SK-N-SH (cell line): ENCODE measurements at regions not wholly inside any gene's neighbourhood (a gene's known extent, or its start where the extent isn't known, plus 50 kb on each side); places are given as distances from the start of the nearest gene placed in this dataset.

Experiments
- CTCF ChIA-PET: fragments of 300-600, 350-600 bp; formaldehyde crosslinking; extraction: SDS; loops from one replicate; lab custom pipeline; 2021; lab: Yijun Ruan, JAX
- POLR2A ChIA-PET: fragments of 350-600 bp; sonication (Branson Sonifier 250); formaldehyde crosslinking; extraction: SDS; loops from one replicate; lab custom pipeline; 2020; ENCODE audit warnings: antibody characterized with exemption, inconsistent platforms; lab: Yijun Ruan, JAX
- DNase-seq: peaks from one replicate; pipeline ENCODE4 v3.0.0; 2012
- H2AFZ ChIP-seq: fragments of 200-600 bp; sonication (generic); 2 replicates; pipeline ENCODE4 v1.8.1; 2016; ENCODE audit warnings: antibody characterized with exemption, mild to moderate bottlenecking, low read depth
- H3F3A ChIP-seq: fragments of 200-600 bp; sonication (generic); replicated peaks from 2 replicates; pipeline ENCODE3; 2016; ENCODE audit warnings: antibody characterized with exemption, mild to moderate bottlenecking; ENCODE audit not compliant: insufficient read depth
- H3K27ac ChIP-seq, 2 experiments: fragments of 200-500 bp in 1 of 2; fragments of 200-600 bp in 1 of 2; sonication (Bioruptor generic) in 1 of 2; sonication (generic), shearing (Covaris generic) in 1 of 2; 2 replicates each; pipeline versions ENCODE4 v1.5.1 to v1.6.1; 2014 to 2016; ENCODE audit warnings: low read depth in 2 of 2, inconsistent platforms in 1 of 2, low read length in 1 of 2, mild to moderate bottlenecking in 1 of 2, mixed read lengths in 1 of 2
- H3K27me3 ChIP-seq: fragments of 200-600 bp; sonication (generic), shearing (Covaris generic); 2 replicates; pipeline ENCODE4 v1.6.1; 2016; ENCODE audit warnings: mixed run types; ENCODE audit not compliant: insufficient read depth
- H3K36me3 ChIP-seq, 2 experiments: fragments of 200-500 bp in 1 of 2; fragments of 200-600 bp in 1 of 2; sonication (Bioruptor generic) in 1 of 2; sonication (generic) in 1 of 2; replicated peaks in 1 of 2; 2 replicates each; pipeline versions ENCODE3 to v1.5.1; 2014 to 2016; ENCODE audit warnings: low read length in 1 of 2, mild to moderate bottlenecking in 1 of 2; ENCODE audit not compliant: insufficient read depth in 2 of 2, control insufficient read depth in 1 of 2
- H3K4me1 ChIP-seq, 2 experiments: fragments of 200-500 bp in 1 of 2; fragments of 200-600 bp in 1 of 2; sonication (Bioruptor generic) in 1 of 2; sonication (generic), shearing (Covaris generic) in 1 of 2; 2 replicates each; pipeline versions ENCODE4 v1.5.1 to v1.6.1; 2014 to 2016; ENCODE audit warnings: low read depth in 1 of 2, low read length in 1 of 2, mixed run types in 1 of 2; ENCODE audit not compliant: insufficient read depth in 2 of 2, control insufficient read depth in 1 of 2
- H3K4me2 ChIP-seq: fragments of 200-600 bp; sonication (generic), shearing (Covaris generic); 2 replicates; pipeline ENCODE4 v1.6.1; 2017; ENCODE audit warnings: mixed run types
- H3K4me3 ChIP-seq, 2 experiments: fragments of 200-500 bp in 1 of 2; fragments of 200-600 bp in 1 of 2; sonication (Bioruptor generic) in 1 of 2; sonication (generic), shearing (Covaris generic) in 1 of 2; 2 replicates each; pipeline versions ENCODE4 v1.5.1 to v1.8.1; 2014 to 2016; ENCODE audit warnings: low read depth in 2 of 2, inconsistent platforms in 1 of 2, low read length in 1 of 2, mild to moderate bottlenecking in 1 of 2, mixed read lengths in 1 of 2, moderate library complexity in 1 of 2
- H3K79me2 ChIP-seq: fragments of 200-600 bp; sonication (generic); 2 replicates; pipeline ENCODE4 v1.8.1; 2017; ENCODE audit warnings: mild to moderate bottlenecking; ENCODE audit not compliant: insufficient read depth
- H3K9ac ChIP-seq: fragments of 200-600 bp; sonication (generic); 2 replicates; pipeline ENCODE4 v1.6.1; 2017; ENCODE audit warnings: mixed run types
- H3K9me2 ChIP-seq: fragments of 200-600 bp; sonication (generic); 2 replicates; pipeline ENCODE4 v1.6.1; 2017; ENCODE audit warnings: mixed run types
- H3K9me3 ChIP-seq: fragments of 200-600 bp; sonication (generic); 2 replicates; pipeline ENCODE4 v1.6.1; 2017; ENCODE audit warnings: mixed run types, mild to moderate bottlenecking, moderate library complexity
- H4K20me1 ChIP-seq: fragments of 200-600 bp; sonication (generic); 2 replicates; pipeline ENCODE4 v1.6.1; 2017; ENCODE audit warnings: mild to moderate bottlenecking, mixed run types; ENCODE audit not compliant: insufficient read depth
- CTCF ChIP-seq: fragments of 200-600 bp; sonication (generic); IDR thresholded peaks from 2 replicates; pipeline ENCODE4 v1.6.1; 2017; ENCODE audit warnings: antibody characterized with exemption, mild to moderate bottlenecking, moderate library complexity
- ELF1 ChIP-seq: IDR thresholded peaks from 2 replicates; pipeline ENCODE4 v1.4.0; 2012
- EP300 ChIP-seq, 2 experiments: IDR thresholded peaks; 2 replicates each; pipeline versions ENCODE4 v1.4.0 to v1.6.1; 2012; ENCODE audit warnings: borderline replicate concordance in 1 of 2, low read depth in 1 of 2, low read length in 1 of 2
- FOSL2 ChIP-seq: IDR thresholded peaks from 2 replicates; pipeline ENCODE4 v1.4.0; 2012; ENCODE audit warnings: low read depth, mild to moderate bottlenecking, moderate library complexity, borderline replicate concordance
- FOXM1 ChIP-seq: IDR thresholded peaks from 2 replicates; pipeline ENCODE4 v1.4.0; 2012; ENCODE audit warnings: low read depth, mild to moderate bottlenecking
- GABPA ChIP-seq: IDR thresholded peaks from 2 replicates; pipeline ENCODE4 v1.4.0; 2012; ENCODE audit warnings: low read depth, mild to moderate bottlenecking
- GATA2 ChIP-seq: sonication (generic); formaldehyde crosslinking; IDR thresholded peaks from 2 replicates; pipeline ENCODE4 v1.5.0; 2020; ENCODE audit warnings: mild to moderate bottlenecking, missing genetic modification reagents
- MAX ChIP-seq: IDR thresholded peaks from 2 replicates; pipeline ENCODE4 v1.4.0; 2012; ENCODE audit warnings: low read depth
- MEF2A ChIP-seq: IDR thresholded peaks from 2 replicates; pipeline ENCODE4 v1.4.0; 2012; ENCODE audit warnings: low read depth, borderline replicate concordance
- MXI1 ChIP-seq: IDR thresholded peaks from 2 replicates; pipeline ENCODE4 v1.6.1; 2012; ENCODE audit warnings: mild to moderate bottlenecking, low read depth, low read length, improper control_type of control experiment
- PBX3 ChIP-seq: IDR thresholded peaks from 2 replicates; pipeline ENCODE4; 2012
- RAD21 ChIP-seq: IDR thresholded peaks from 2 replicates; pipeline ENCODE4 v1.6.1; 2012; ENCODE audit warnings: mild to moderate bottlenecking, low read length
- RCOR1 ChIP-seq: fragments of 150-350 bp; IDR thresholded peaks from 2 replicates; pipeline ENCODE4 v1.6.1; 2017; ENCODE audit warnings: antibody characterized with exemption, low read length
- RFX5 ChIP-seq: IDR thresholded peaks from 2 replicates; pipeline ENCODE4 v1.6.1; 2012; ENCODE audit warnings: mild to moderate bottlenecking, improper control_type of control experiment, low read length
- SIN3A ChIP-seq: IDR thresholded peaks from 2 replicates; pipeline ENCODE4 v1.6.1; 2012; ENCODE audit warnings: low read depth, mild to moderate bottlenecking, low read length, moderate library complexity, borderline replicate concordance
- TAF1 ChIP-seq: IDR thresholded peaks from 2 replicates; pipeline ENCODE4 v1.6.1; 2012; ENCODE audit warnings: low read depth, mild to moderate bottlenecking, low read length, moderate library complexity, borderline replicate concordance
- TCF12 ChIP-seq: IDR thresholded peaks from 2 replicates; pipeline ENCODE4 v1.4.0; 2012
- USF2 ChIP-seq: fragments of 150-350 bp; IDR thresholded peaks from 2 replicates; pipeline ENCODE4 v1.6.1; 2017; ENCODE audit warnings: antibody characterized with exemption, low read length, low read depth, borderline replicate concordance
- YY1 ChIP-seq: IDR thresholded peaks from 2 replicates; pipeline ENCODE4 v1.4.0; 2012; ENCODE audit warnings: low read depth, mild to moderate bottlenecking
- WGBS: methylation state at CpG from one replicate; pipeline ENCODE4 v1.1.6; 2017; ENCODE audit warnings: low lambda C conversion rate; 5-methylcytosine and 5-hydroxymethylcytosine counted together

GRCh38 chr22:34017205-34017604, 96.9 kb upstream of the LARGE1 start:
- Histone ChIP-seq H3K4me1 (no peaks in the 10 kb centered on the region), H3K4me3 (no peak overlapping the region), H3K36me3 (no peaks in the 10 kb centered on the region), H3K9me2 (no peaks in the 10 kb centered on the region), H3F3A (no peaks in the 10 kb centered on the region), H2AFZ (no peak overlapping the region), H4K20me1 (no peaks in the 10 kb centered on the region), H3K27me3 (no peaks in the 10 kb centered on the region), H3K4me2 (no peak overlapping the region), H3K27ac (no peak overlapping the region), H3K9ac (no peak overlapping the region), H3K79me2 (no peaks in the 10 kb centered on the region), H3K9me3 (peaks cover 8% of the 10 kb centered on the region; the same call in 1 of the 2 replicates)
- POLR2A ChIA-PET: no interaction called here
- peak; percentile 16 for DNase-seq
- CTCF ChIA-PET: no interaction called here
- 0% methylated on average over 4 of the region's 4 CpGs for WGBS
- TF ChIP-seq USF2 (no peak), SIN3A (no peak), PBX3 (no peak), GABPA (no peak), TCF12 (no peak), RFX5 (no peak), GATA2 (no peak), MXI1 (no peak), FOSL2 (no peak), MAX (no peak), RAD21 (no peak), FOXM1 (no peak), EP300 (IDR thresholded peaks at IDR 0.05; ENCODE audit: borderline replicate concordance in 1 of 2, low read depth in 1 of 2, low read length in 1 of 2) (no peak), YY1 (no peak), TAF1 (no peak), ELF1 (no peak), CTCF (no peak), MEF2A (no peak), RCOR1 (no peak)
